Activated T-cell treated with anti-CD3 and anti-CD28 coated beads, Interleukin-2, amount 50 U/mL, for 24 hours (primary cell): ENCODE measurements at regions not wholly inside any gene's neighbourhood (a gene's known extent, or its start where the extent isn't known, plus 50 kb on each side); places are given as distances from the start of the nearest gene placed in this dataset.
"Not testable (repeated sequence)": the region's sequence is repeated elsewhere in the genome, so short reads cannot be mapped to it uniquely, and the experiment has no call there.

Experiments used
- DNase-seq: peaks from one replicate; pipeline ENCODE4 v3.0.0-alpha.2; 2020
- H3K27ac Mint-ChIP-seq: 2 replicates; pipeline ENCODE4 v1.8.0; 2020; ENCODE audit warnings: mild to moderate bottlenecking, mixed read lengths
- H3K27me3 Mint-ChIP-seq: 2 replicates; pipeline ENCODE4 v1.8.0; 2020; ENCODE audit warnings: mixed read lengths
- H3K36me3 Mint-ChIP-seq: 2 replicates; pipeline ENCODE4 v1.8.0; 2020; ENCODE audit warnings: low read depth, mixed read lengths
- H3K4me1 Mint-ChIP-seq: 2 replicates; pipeline ENCODE4 v1.8.0; 2020; ENCODE audit warnings: low read depth, mixed read lengths
- H3K4me3 Mint-ChIP-seq: 2 replicates; pipeline ENCODE4 v1.8.0; 2020; ENCODE audit warnings: mild to moderate bottlenecking, moderate library complexity, mixed read lengths
- H3K9me3 Mint-ChIP-seq: 2 replicates; pipeline ENCODE4 v1.8.0; 2020; ENCODE audit warnings: mixed read lengths

GRCh38 chr10:10044922-10045764 lies 972.5 kb upstream of the CELF2 start:
- Mint-ChIP-seq H3K4me1 (no peaks in the 10 kb centered on the region), H3K27ac (no peak overlapping the region), H3K27me3 (no peaks in the 10 kb centered on the region), H3K4me3 (no peak overlapping the region), H3K9me3 (no peaks in the 10 kb centered on the region), H3K36me3 (no peaks in the 10 kb centered on the region)
- no peak for DNase-seq

GRCh38 chr10:10045765-10046028 lies 972.0 kb upstream of the CELF2 start:
- H3K4me3 Mint-ChIP-seq, result no peak overlapping the region
- H3K4me1 Mint-ChIP-seq, result no peaks in the 10 kb centered on the region
- H3K36me3 Mint-ChIP-seq, result no peaks in the 10 kb centered on the region
- no peak for DNase-seq
- H3K27ac Mint-ChIP-seq, result no peak overlapping the region
- H3K9me3 Mint-ChIP-seq, result no peaks in the 10 kb centered on the region
- no peaks in the 10 kb centered on the region for H3K27me3 Mint-ChIP-seq

- no peak overlapping the region for H3K27ac Mint-ChIP-seq
- H3K27me3 Mint-ChIP-seq, result no peaks in the 10 kb centered on the region
- no peaks in the 10 kb centered on the region for H3K9me3 Mint-ChIP-seq
- H3K4me1 Mint-ChIP-seq, result no peaks in the 10 kb centered on the region
- no peak overlapping the region for H3K4me3 Mint-ChIP-seq
- no peak for DNase-seq
- no peaks in the 10 kb centered on the region for H3K36me3 Mint-ChIP-seq
Measured at GRCh38 chr10:10047426-10047825, 970.2 kb upstream of the CELF2 start.

GRCh38 chr10:10053051-10053450 lies 964.6 kb upstream of the CELF2 start:
- no peaks in the 10 kb centered on the region for H3K36me3 Mint-ChIP-seq
- no peaks in the 10 kb centered on the region for H3K9me3 Mint-ChIP-seq
- no peak overlapping the region for H3K27ac Mint-ChIP-seq
- no peak overlapping the region for H3K4me3 Mint-ChIP-seq
- DNase-seq, result no peak
- no peaks in the 10 kb centered on the region for H3K4me1 Mint-ChIP-seq
- peaks cover 16% of the 10 kb centered on the region for H3K27me3 Mint-ChIP-seq

- no peak overlapping the region for H3K4me3 Mint-ChIP-seq
- H3K27me3 Mint-ChIP-seq, result peaks cover 16% of the 10 kb centered on the region
- H3K27ac Mint-ChIP-seq, result no peak overlapping the region
- no peaks in the 10 kb centered on the region for H3K36me3 Mint-ChIP-seq
- no peaks in the 10 kb centered on the region for H3K4me1 Mint-ChIP-seq
- DNase-seq, result no peak
- H3K9me3 Mint-ChIP-seq, result no peaks in the 10 kb centered on the region
Measured at GRCh38 chr10:10054466-10054865, 963.2 kb upstream of the CELF2 start.

- Mint-ChIP-seq H3K36me3 (no peaks in the 10 kb centered on the region), H3K9me3 (no peaks in the 10 kb centered on the region), H3K27ac (no peak overlapping the region), H3K4me1 (no peaks in the 10 kb centered on the region), H3K27me3 (peaks cover 16% of the 10 kb centered on the region), H3K4me3 (no peak overlapping the region)
- DNase-seq, result no peak
Measured at GRCh38 chr10:10055656-10056442, 961.8 kb upstream of the CELF2 start.

- H3K27me3 Mint-ChIP-seq, result peaks cover 16% of the 10 kb centered on the region
- H3K4me1 Mint-ChIP-seq, result no peaks in the 10 kb centered on the region
- no peak for DNase-seq
- H3K36me3 Mint-ChIP-seq, result no peaks in the 10 kb centered on the region
- H3K27ac Mint-ChIP-seq, result no peak overlapping the region
- H3K4me3 Mint-ChIP-seq, result no peak overlapping the region
- H3K9me3 Mint-ChIP-seq, result no peaks in the 10 kb centered on the region
Measured at GRCh38 chr10:10056961-10057360, 960.7 kb upstream of the CELF2 start.

- Mint-ChIP-seq H3K36me3 (no peaks in the 10 kb centered on the region), H3K27me3 (peaks cover 1% of the 10 kb centered on the region), H3K4me1 (no peaks in the 10 kb centered on the region), H3K27ac (no peak overlapping the region), H3K4me3 (no peak overlapping the region), H3K9me3 (peaks cover 2% of the 10 kb centered on the region)
- no peak for DNase-seq
Measured at GRCh38 chr10:10067644-10068043, 950.0 kb upstream of the CELF2 start.

GRCh38 chr10:10074847-10075246 lies 942.8 kb upstream of the CELF2 start:
- H3K36me3 Mint-ChIP-seq, DNase-seq, H3K4me3 Mint-ChIP-seq, H3K27ac Mint-ChIP-seq, H3K4me1 Mint-ChIP-seq, H3K9me3 Mint-ChIP-seq: not testable (repeated sequence)
- H3K27me3 Mint-ChIP-seq, result peaks cover 14% of the 10 kb centered on the region

GRCh38 chr10:10078446-10078845 lies 939.2 kb upstream of the CELF2 start:
- Mint-ChIP-seq H3K4me1 (no peaks in the 10 kb centered on the region), H3K27me3 (peaks cover 11% of the 10 kb centered on the region), H3K4me3 (no peak overlapping the region), H3K36me3 (no peaks in the 10 kb centered on the region), H3K9me3 (peaks cover 2% of the 10 kb centered on the region), H3K27ac (no peak overlapping the region)
- DNase-seq, result no peak

- Mint-ChIP-seq H3K36me3 (no peaks in the 10 kb centered on the region), H3K4me3 (no peak overlapping the region), H3K4me1 (no peaks in the 10 kb centered on the region), H3K9me3 (no peaks in the 10 kb centered on the region), H3K27ac (no peak overlapping the region), H3K27me3 (no peaks in the 10 kb centered on the region)
- no peak for DNase-seq
Measured at GRCh38 chr10:10092581-10092980, 925.1 kb upstream of the CELF2 start.

- Mint-ChIP-seq H3K27ac (no peak overlapping the region), H3K27me3 (no peaks in the 10 kb centered on the region), H3K4me1 (no peaks in the 10 kb centered on the region), H3K36me3 (no peaks in the 10 kb centered on the region), H3K9me3 (no peaks in the 10 kb centered on the region), H3K4me3 (no peak overlapping the region)
- no peak for DNase-seq
Measured at GRCh38 chr10:10093021-10093420, 924.7 kb upstream of the CELF2 start.

GRCh38 chr10:10094691-10095090 lies 923.0 kb upstream of the CELF2 start:
- no peak overlapping the region for H3K27ac Mint-ChIP-seq
- H3K36me3 Mint-ChIP-seq, result no peaks in the 10 kb centered on the region
- H3K27me3 Mint-ChIP-seq, result no peaks in the 10 kb centered on the region
- no peaks in the 10 kb centered on the region for H3K9me3 Mint-ChIP-seq
- H3K4me1 Mint-ChIP-seq, result no peaks in the 10 kb centered on the region
- no peak for DNase-seq
- no peak overlapping the region for H3K4me3 Mint-ChIP-seq

- no peaks in the 10 kb centered on the region for H3K4me1 Mint-ChIP-seq
- no peaks in the 10 kb centered on the region for H3K9me3 Mint-ChIP-seq
- no peak for DNase-seq
- H3K36me3 Mint-ChIP-seq, result no peaks in the 10 kb centered on the region
- no peaks in the 10 kb centered on the region for H3K27me3 Mint-ChIP-seq
- no peak overlapping the region for H3K4me3 Mint-ChIP-seq
- H3K27ac Mint-ChIP-seq, result no peak overlapping the region
Measured at GRCh38 chr10:10096296-10096695, 921.4 kb upstream of the CELF2 start.

- DNase-seq, result no peak
- no peaks in the 10 kb centered on the region for H3K4me1 Mint-ChIP-seq
- no peaks in the 10 kb centered on the region for H3K36me3 Mint-ChIP-seq
- no peak overlapping the region for H3K27ac Mint-ChIP-seq
- no peak overlapping the region for H3K4me3 Mint-ChIP-seq
- no peaks in the 10 kb centered on the region for H3K9me3 Mint-ChIP-seq
- no peaks in the 10 kb centered on the region for H3K27me3 Mint-ChIP-seq
Measured at GRCh38 chr10:10096898-10097297, 920.8 kb upstream of the CELF2 start.
